HG02973 (cell line): ENCODE measurements at regions not wholly inside any gene's neighbourhood (a gene's known extent, or its start where the extent isn't known, plus 50 kb on each side); places are given as distances from the start of the nearest gene placed in this dataset.
"Not testable (repeated sequence)": the region's sequence is repeated elsewhere in the genome, so short reads cannot be mapped to it uniquely, and the experiment has no call there.

Source experiments
- ATAC-seq: cut with Tn5 transposase; IDR thresholded peaks from one replicate; pipeline ENCODE4 v1.9.1; 2021; ENCODE audit warnings: moderate library complexity; ENCODE audit not compliant: unreplicated experiment

DNA sequence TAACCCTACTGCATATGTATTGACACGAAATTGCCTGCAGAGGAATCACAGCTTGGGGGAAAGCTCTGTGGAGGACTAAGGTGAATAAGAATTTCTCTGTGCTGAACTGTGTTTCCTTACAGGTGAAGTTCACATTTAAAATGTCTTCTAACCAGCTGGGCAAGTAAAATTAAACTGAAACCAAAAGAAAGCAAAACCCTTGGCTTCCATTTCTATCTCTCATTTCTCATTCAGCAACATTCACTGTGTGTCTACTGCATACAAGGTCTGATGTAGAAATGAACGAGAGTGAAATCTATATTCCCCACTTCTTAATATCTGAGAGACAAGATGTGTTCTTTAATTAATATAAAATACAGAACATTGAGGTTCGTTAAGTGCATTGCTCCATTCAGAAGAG is 397.3 kb downstream of the SOX11 start:
- no peak for ATAC-seq

DNA sequence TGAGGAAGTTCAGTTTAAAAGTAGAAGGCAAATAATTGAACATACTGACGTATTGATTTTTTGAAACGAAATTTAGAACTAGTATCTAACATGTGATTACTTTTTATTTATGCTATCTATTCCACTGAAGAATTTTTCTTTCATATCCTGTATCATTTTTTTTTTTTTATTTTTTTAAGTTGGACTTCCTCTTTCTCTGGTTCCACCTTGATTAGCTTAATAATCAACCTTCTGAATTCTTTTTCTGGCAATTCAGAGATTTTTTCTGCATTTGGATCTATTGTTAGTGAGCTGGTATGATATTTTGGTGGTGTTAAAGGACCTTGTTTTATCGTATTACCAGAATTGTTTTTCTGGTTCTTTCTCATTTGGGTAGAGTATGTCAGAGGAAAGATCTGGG is 411.2 kb downstream of the SOX11 start:
- ATAC-seq, result no peak

DNA sequence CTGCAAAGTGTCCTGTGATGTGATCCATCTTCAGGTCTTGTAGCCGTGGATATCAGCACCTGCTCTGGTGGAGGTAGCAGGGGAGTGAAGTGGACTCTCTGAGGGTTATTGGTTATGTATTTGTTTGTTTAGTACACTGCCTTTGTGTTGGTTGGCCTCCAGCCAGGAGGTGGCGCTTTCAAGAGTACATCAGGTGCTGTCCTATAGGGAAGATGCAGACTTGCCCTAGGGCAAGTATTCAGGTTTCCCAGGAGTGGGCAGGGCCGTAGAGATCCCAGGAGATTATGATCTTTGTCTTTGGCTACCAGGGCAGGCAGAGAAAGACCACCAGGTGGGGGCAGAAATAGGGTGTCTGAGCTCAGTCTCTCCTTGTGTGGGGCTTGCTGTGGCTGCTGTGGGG is 411.8 kb downstream of the SOX11 start:
- no peak for ATAC-seq

DNA sequence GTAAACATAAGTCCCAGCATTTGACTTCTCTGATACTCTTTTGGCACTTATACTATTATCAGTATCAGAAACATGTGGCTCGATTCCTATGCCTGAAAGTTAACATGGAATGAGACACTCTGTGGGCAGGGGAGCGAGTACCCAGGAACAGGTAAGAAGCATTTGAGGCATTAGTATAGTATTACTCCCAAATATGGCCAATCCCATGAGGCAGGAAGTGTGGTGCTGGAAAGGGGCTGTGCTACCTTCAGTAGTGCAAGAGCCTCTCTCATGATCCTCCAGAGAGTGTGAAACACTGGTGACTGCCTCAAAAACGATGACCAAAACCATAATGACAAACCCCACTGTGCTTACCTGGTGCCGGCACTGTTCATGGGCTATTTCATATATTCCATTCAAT is 415.1 kb downstream of the SOX11 start:
- no peak for ATAC-seq

DNA sequence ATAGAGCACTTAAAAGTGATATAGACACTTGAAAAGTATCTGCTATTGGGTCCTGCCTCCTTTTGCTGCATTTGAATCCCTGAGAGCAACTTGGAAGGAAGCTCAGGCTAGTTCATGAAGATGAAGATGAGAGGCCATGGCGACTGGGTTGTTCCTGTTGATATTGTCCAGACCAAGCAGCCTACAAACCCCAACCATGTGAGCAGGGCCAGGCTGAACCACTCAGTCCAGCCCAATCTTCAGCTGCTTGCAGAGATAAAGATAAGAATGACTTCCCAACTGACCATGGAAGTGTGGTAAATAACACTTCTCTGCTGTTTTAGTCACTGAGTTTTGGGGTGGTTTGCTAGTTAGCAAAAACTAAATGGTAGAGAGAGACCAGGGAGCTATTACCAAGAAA is 417.6 kb downstream of the SOX11 start:
- ATAC-seq, result no peak

DNA sequence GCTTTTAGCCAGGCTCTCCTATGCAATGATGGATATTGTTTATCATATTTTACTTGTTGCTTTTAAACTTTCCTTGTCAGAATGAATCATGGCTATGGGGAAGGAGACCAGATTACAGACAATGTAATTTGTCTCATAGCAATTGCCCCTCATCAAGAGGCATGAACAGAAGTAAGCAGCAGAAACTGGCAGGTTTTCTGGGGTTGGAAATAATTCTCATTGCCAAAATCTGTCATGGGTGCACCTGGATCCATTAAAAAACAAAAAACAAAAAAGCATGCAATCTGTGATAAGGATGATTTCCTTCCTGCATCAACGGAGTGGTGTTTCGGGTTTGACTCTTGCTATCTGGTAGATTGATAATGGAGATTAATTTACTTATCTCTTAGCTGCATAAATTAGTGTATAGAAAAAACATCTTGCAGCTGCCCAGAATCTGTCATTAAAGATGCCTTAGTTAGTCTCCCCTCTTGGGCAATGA is 419.6 kb downstream of the SOX11 start:
- ATAC-seq, result no peak

DNA sequence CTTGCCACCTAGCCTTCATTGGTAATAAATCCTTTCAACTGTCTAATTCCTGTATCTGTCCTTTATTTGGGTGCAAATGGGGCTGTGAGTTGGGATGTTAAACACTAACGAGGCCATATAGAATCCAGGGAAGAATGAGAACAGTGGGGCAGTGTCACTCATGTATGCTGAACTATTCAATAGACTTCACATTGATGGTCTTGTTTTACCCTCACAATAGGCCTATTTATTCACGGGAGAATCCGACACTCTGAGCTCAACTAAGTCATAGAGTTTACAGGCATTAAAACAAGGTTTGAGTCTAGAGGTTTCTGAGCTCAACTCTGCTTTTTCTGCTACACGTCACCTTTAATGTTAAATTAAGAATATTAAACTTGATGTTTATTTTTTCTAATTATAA is 421.6 kb downstream of the SOX11 start:
- ATAC-seq, result no peak

DNA sequence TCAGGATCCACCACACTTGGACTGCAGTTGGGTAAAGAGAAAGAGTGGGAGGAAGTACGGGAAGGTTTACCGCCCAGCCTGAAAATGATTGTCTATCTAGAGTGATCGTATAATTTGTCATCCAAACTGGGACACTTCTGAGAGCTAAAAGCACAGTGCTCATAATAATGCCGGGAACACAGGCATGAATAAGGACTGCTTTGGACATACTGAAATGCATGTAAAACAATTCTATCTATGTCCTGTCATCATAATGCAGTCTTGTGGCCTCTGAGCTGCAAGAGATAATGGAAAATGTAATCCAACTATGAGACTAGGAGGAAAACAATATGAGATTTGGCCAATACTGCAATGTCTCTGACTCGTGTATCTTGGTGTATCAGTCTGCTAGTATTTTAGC is 435.5 kb downstream of the SOX11 start:
- ATAC-seq, result no peak

DNA sequence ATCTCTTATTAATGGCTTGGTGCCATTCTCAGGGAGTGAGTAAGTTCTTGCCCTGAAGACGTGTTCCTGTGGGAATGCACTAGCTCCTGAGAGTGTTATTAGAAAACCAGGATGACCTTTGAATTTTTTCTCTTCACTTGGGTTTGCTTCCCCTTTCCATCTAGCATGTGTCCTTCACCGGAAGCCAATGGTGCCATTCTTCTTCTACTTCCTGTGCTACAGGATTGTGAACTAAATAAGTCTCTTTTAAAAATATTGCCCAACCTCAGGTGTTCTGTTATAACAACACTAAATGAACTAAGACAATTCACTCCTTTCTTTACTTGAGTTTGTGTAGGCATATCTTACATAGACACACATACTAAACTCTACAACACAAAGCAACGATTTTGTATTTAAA is 447.0 kb downstream of the SOX11 start:
- no peak for ATAC-seq

DNA sequence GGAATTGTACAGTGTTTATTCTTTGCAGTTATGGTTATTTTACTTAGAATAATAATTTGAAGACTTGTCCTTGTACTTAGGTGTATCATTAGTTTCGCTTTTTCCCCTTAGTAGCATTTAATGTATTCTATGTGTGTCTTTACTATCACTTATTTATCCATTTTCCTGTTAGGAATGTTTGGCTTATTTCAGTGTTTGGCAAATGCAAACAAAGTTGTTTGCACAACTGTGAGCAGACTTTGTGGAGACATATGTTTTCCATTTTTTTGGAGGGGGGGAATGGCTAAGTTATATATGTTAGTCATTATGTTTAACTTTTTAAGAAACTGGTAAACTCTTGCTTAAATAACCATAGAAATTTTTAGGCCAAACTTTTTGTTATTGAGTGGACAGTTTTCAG is 447.7 kb downstream of the SOX11 start:
- no peak for ATAC-seq

DNA sequence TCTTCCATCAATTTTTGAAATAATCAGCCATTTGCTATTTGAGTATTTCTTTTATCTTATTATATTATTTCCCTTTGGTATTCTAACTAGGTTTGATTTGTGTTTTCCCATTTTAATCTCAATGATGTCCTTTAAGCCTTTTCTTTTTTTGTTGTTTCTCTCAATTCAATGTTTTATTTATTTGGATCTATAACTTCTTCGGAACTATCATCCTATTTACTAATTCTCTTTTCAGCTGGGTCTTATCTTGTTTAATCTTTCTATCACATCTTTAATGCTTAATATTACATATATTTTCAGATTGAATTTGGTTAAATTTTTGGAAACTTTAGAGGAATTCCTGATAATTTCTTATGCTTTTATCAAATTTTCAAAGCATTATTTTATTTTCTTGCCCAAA is 448.3 kb downstream of the SOX11 start:
- ATAC-seq, result no peak

DNA sequence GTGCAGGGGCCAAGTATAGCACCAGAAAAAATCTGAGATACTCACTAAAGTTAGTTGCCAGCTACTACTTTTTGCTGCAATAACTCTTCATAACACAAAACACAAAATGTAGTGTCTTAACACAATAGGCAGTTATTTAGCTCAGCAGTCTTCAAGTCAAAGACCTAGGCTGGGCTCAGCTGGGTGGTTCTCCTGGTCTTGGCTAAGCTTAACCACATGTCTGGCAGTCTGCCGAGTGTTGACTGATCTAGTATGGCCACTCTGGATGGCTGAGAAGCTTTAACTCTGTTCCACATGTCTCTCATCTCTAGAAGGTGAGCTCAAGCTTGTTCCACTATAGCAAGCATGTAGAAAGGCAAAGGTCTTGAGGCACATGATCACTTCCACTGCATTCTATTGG is 451.6 kb downstream of the SOX11 start:
- no peak for ATAC-seq

DNA sequence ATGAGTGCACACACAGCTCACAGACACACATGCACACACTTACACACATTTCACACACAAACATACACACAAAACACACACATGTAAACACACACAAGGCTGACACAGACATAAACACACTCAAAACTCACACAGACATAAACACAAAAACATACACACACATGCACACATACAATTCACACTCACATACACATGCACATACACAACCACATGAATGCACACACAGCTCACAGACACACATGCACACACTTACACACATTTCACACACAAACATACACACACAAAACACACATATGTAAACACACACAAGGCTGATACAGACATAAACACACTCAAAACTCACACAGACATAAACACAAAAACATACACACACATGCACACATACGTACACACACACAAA is 455.0 kb downstream of the SOX11 start:
- ATAC-seq, result not testable (repeated sequence)

DNA sequence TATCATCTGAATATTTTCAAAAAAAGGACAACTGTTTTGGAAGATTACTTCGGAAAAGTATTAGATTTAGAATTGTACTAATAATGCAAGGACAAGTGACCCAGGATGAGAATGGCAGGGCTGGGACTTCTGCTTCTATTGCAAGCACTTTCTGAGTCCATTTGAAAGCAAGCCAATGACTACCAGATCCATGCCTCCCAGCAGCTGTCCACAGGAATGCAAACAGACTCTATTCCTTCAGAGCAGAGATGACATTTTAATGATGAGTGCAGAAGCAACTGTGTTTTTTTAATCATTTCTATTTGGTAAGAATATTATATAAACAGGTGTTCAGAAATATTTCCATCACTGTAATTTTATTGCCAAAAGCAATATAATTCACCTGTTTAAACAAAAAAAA is 456.7 kb downstream of the SOX11 start:
- ATAC-seq, result no peak

DNA sequence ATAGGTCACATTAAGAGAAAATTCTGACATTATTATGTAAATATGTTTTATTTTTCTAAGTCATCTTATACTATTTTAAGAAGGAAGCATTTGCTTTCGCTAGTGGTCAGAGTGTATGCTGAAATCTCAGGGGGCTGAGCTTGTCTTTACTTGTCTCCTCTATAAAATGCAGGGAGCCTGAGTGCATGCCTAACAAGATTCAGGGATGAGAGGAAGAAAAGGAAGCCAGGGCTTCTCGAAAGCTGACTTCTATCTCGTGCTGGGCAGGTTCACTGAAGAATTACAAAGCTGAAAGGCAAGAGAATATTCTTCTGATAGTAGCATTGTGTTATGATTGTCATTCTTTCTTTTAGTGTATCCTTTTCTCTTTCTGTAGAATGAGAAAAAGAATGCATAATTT is 467.4 kb downstream of the SOX11 start:
- ATAC-seq, result no peak

DNA sequence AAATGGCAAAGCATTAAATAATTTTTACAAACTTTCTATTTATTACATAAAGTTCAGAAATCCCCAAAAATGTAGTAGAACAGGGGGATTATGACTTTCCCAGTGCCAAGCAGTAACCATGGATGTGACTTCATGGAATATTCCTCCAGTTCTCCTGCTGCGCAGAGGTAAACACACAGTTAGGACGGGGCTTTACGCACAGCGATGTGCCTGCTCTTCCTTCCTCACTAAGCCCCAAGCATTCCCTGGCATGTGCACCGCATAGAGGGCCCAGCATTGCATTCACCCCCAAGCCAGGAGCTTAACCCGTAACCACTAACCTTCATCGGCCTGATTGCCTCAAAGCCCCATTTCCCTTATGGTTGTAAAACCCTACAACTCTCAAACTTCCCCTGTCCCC is 471.7 kb downstream of the SOX11 start:
- ATAC-seq, result no peak

DNA sequence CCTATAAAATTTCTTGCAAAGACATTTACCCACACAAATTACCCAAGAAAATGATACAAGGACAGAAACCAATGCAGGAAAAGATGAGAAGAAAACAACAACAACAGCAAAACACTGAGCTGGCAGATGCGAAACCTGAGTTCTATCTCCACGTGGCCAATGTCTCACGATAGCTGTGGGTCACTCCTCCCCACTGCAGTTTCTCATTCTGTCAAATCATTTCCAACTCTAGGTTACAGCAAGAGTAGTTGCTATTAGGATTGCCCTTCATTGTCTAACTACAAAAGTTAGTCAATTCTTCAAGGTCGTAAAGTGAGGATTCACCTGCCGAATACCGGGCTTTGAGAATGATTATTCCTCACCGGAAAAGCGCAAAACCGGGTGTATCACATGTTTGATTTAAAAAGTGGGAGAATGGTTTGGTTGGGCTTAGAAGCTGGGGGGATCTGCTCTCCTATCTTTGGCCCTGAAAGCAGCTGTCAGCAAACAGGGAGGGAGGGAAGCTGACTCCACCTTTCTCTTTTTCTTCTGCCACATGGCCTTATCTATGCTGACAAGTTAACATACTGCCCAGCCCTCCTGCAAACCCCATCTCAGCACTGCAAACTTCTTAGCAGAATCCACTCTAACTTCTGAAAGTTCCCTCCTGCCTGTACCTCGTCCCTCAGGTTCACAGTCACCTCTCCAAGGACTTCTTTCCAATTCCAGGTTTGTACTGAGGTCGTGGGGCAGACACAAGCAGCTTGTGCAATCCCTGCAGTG is 473.0 kb downstream of the SOX11 start:
- no peak for ATAC-seq

DNA sequence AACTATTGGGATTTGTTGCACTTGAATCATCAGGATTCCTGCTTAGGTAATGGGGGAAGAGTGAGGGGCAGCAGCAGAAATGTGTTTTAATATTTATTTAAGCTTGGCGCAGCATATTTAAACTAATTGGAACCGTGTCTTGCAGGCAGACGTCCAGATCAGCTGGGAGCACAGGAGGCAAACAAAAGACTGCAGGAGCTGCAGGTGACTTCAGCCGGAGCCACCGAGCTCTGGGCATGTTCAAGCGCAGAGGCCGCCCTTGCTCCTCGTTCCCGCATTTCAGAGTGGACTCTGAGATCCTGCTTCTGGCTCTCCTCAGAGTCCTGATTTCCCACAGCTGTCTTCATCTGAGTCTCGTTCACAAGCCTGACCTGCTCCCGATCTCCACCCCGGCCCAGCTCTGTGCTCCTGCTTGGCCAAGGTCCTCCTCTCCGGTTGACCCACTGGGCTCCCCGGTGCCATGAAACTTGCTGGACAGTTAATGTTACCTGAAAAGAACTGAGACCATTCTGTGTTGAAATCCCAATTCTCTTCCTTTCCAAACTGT is 475.5 kb downstream of the SOX11 start:
- ATAC-seq, result no peak

DNA sequence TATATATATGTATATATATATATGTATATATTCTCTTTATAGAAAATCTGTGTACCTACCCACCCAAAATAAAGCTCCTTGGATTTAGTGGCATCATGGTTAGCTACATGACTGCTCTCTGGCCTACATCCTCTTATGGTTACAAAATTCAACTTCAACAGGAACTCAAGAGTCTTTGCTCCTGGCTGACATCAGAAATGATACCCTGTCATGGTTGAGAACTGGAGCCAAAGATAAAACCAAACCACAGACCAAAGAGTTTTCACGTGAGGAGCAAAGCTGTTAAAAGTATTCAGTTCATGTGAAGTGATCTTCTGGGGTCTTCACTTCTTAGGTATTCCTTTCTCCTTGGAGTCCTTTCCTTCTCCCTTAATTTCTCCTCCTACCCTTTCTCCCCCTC is 476.3 kb downstream of the SOX11 start:
- peak; percentile 76 for ATAC-seq

DNA sequence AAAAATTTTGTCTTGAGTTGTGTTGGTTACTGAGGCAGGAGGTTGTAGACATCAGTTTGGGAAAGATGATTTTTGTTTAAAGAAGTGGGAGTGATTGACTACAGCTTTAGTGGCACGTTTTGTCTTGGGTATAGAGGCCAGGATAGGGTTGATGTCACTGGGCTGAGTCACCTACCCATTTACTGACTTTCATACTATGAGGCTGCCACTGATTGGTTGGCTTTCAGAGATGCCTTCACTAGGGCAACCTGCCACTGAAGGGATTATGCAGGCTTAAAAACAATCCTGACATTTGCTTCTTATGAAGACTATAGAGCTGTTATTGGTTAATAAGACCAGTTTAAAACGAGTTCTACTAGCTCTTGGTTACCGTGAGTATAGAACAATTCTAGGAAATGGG is 479.1 kb downstream of the SOX11 start:
- no peak for ATAC-seq

DNA sequence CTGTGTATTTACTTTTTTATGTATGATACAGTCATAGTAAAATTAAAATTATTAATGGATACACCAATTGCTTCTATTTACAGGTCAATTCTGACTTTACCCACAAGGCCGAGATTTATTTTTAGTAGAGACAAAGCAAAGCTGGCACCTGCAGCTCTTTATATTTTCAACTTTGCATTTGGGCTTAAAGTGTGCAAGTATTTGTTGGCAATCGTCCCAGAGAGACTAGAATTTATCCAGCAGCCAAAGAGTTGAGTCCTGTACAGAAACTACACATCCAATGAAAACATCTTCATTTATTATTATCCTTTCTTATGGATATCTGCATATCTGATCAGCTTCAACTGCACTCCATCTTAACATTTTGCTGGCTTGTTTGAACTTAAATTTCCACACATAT is 485.6 kb downstream of the SOX11 start:
- ATAC-seq, result no peak

DNA sequence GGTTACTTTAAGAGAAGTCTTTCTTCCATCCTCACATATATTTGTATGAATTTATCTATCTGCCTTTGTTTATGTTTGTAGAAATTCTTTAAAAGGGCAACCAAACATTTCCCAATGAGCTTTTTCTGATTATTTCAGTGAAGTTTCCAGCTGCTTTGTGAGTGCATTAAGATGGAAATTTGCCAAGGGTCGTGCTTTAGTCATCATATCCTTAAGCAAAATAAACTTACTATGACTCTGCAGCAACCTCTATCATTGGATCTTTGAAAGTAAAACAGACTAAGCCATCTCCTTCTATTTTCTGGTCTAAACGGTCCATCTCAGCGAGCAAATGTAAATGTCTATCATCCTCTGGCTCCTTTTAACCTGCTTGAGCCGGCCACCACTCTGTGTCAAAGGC is 489.3 kb downstream of the SOX11 start:
- ATAC-seq, result no peak

DNA sequence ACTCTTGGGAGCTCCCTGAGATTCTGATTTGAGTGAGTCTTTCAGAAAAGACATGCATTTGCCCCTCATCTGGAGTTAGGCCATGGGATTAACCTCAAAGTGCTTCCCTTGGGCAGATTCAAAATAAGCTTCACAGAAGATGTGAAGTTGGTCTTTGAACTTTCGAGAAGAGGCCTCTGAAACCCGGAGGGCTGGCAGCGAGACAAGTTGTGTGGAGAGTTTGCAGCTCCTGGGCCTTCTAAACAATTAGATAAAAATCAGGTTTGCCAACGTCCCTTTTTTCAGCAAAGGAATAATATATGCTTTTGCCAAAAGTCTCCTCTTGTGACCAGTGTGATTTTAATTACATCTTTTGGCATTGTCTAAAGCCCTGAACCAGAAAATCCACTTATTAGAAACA is 489.7 kb downstream of the SOX11 start:
- ATAC-seq, result no peak
